Activated CD8-positive, alpha-beta memory T cell treated with anti-CD3 and anti-CD28 coated beads, Interleukin-2, amount 10 ng/mL, durations not matched to agents 7 days and 5 days (primary cell): ENCODE measurements at regions not wholly inside any gene's neighbourhood (a gene's known extent, or its start where the extent isn't known, plus 50 kb on each side); places are given as distances from the start of the nearest gene placed in this dataset.
"Not testable (repeated sequence)": the region's sequence is repeated elsewhere in the genome, so short reads cannot be mapped to it uniquely, and the experiment has no call there.

Experiments used
- ATAC-seq: fragments of 150-1000 bp; cut with Tn5 transposase; one replicate; pipeline ENCODE4 v1.10.0; 2021; ENCODE audit warnings: moderate library complexity
- CTCF ChIA-PET: fragments of 350-600 bp; sonication (Branson Sonifier 250); formaldehyde crosslinking; loops from one replicate; lab custom pipeline; 2021; ENCODE audit warnings: antibody characterized with exemption; lab: Charles Lee
- DNase-seq: peaks from one replicate; pipeline ENCODE4 v3.0.0-alpha.2; 2020
- H3K27ac Mint-ChIP-seq: one replicate; pipeline ENCODE4 v1.8.0; 2021; ENCODE audit warnings: mild to moderate bottlenecking, mixed read lengths
- H3K27me3 Mint-ChIP-seq: one replicate; pipeline ENCODE4 v1.8.0; 2021; ENCODE audit warnings: mixed read lengths
- H3K36me3 Mint-ChIP-seq: one replicate; pipeline ENCODE4 v1.8.0; 2021; ENCODE audit warnings: mild to moderate bottlenecking, mixed read lengths
- H3K4me1 Mint-ChIP-seq: one replicate; pipeline ENCODE4 v1.8.0; 2021; ENCODE audit warnings: mixed read lengths
- H3K4me3 Mint-ChIP-seq: one replicate; pipeline ENCODE4 v1.8.0; 2021; ENCODE audit warnings: mild to moderate bottlenecking, moderate library complexity, mixed read lengths
- H3K9me3 Mint-ChIP-seq: one replicate; pipeline ENCODE4 v1.8.0; 2022; ENCODE audit warnings: low read depth, mixed read lengths

DNA sequence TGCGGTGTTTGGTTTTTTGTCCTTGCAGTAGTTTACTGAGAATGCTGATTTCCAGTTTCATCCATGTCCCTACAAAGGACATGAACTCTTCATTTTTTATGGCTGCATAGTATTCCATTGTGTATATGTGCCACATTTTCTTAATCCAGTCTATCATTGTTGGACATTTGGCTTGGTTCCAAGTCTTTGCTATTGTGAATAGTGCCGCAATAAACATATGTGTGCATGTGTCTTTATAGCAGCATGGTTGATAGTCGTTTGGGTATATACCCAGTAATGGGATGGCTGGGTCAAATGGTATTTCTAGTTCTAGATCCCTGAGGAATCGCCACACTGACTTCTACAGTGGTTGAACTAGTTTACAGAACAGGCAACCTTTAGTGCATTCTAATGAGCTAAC lies 178.5 kb upstream of the GRIN3A start:
- H3K4me1 Mint-ChIP-seq, H3K27ac Mint-ChIP-seq, CTCF ChIA-PET: not testable (repeated sequence)

DNA sequence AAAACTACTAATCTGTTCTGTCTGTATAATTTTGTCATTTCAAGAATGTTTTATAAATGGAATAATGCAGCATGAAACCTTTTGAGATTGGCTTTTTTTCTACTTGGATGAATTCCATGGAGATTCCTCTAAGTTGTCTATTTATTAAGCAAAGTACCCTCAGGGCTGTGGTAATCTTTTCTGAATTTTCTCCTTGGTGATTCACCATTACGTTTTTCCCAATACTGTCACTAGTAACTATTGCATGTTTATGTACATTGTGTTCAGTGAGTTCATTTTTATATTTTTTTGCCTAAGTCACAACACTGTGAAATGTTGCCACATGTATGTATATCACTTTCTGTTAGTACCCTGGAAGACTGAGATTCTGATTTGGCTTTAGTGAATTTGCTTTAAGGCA lies 177.0 kb upstream of the GRIN3A start:
- DNase-seq (no peak), ATAC-seq (no peak)
- Mint-ChIP-seq H3K4me3 (no peak overlapping the region), H3K27me3 (no peaks in the 10 kb centered on the region), H3K27ac (no peak overlapping the region), H3K36me3 (no peaks in the 10 kb centered on the region), H3K4me1 (no peaks in the 10 kb centered on the region), H3K9me3 (no peaks in the 10 kb centered on the region)
- CTCF ChIA-PET = no interaction called here

More for the DNA sequence above, 178.5 kb upstream of the GRIN3A start:
- ATAC-seq, H3K4me3 Mint-ChIP-seq, H3K36me3 Mint-ChIP-seq, H3K9me3 Mint-ChIP-seq, DNase-seq, H3K27me3 Mint-ChIP-seq: not testable (repeated sequence)

GRCh38 chr9:101912698-101913097 lies 174.3 kb upstream of the GRIN3A start:
- no peaks in the 10 kb centered on the region for H3K36me3 Mint-ChIP-seq
- CTCF ChIA-PET = no interaction called here
- no peaks in the 10 kb centered on the region for H3K4me1 Mint-ChIP-seq
- DNase-seq = no peak
- H3K4me3 Mint-ChIP-seq = no peak overlapping the region
- no peak for ATAC-seq
- H3K27ac Mint-ChIP-seq = no peak overlapping the region
- peaks cover under 1% of the 10 kb centered on the region for H3K9me3 Mint-ChIP-seq
- H3K27me3 Mint-ChIP-seq = no peaks in the 10 kb centered on the region

DNA sequence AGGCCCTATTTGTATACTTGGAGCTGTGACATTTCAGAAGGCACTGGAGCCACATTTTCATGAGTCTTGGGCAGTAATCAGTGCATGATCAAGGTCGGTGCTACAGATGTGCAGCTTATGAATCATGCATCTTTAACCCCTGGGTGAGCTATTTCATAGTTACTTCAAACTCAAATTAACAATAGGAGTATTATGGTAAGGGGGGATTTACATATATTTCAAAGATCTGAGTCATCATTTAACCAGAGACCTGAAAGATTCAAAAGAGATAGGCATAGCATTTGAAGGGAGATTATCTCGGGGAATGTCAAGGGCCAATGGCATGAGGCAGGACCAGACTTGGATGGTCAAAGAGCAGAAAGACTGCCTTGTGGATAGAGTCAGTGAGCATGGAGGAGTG lies 169.0 kb upstream of the GRIN3A start:
- CTCF ChIA-PET = no interaction called here
- Mint-ChIP-seq H3K4me1 (no peaks in the 10 kb centered on the region), H3K27ac (no peak overlapping the region), H3K36me3 (no peaks in the 10 kb centered on the region), H3K4me3 (no peak overlapping the region), H3K9me3 (peaks cover 3% of the 10 kb centered on the region), H3K27me3 (no peaks in the 10 kb centered on the region)
- DNase-seq (no peak), ATAC-seq (no peak)

DNA sequence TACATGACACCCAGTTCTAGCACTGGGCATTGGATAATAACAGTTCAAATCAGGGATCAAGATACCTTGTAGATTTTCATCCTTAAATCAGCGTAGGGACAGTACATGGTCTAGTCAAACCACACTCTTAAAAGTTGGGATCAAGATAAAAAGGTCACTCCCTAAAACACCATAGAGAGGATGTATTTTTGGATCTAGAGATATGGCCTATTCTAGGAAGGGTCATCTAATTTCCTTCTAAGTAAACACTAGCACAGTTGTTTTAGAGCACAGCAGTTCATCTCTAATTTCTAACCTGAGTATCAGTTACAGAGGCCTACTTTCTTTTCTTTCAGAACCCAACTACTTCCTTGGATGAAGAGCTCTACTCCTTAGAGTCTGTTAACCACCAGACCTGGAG lies 166.4 kb upstream of the GRIN3A start:
- Mint-ChIP-seq H3K27ac (no peak overlapping the region), H3K4me1 (no peaks in the 10 kb centered on the region), H3K27me3 (no peaks in the 10 kb centered on the region), H3K4me3 (no peak overlapping the region), H3K9me3 (peaks cover 3% of the 10 kb centered on the region), H3K36me3 (no peaks in the 10 kb centered on the region)
- DNase-seq (no peak), ATAC-seq (no peak)
- CTCF ChIA-PET = no interaction called here

- Mint-ChIP-seq H3K27ac (no peak overlapping the region), H3K4me1 (no peaks in the 10 kb centered on the region), H3K4me3 (no peak overlapping the region), H3K27me3 (no peaks in the 10 kb centered on the region), H3K9me3 (no peaks in the 10 kb centered on the region), H3K36me3 (no peaks in the 10 kb centered on the region)
- CTCF ChIA-PET = no interaction called here
- ATAC-seq = no peak
- DNase-seq = no peak
Observed at GRCh38 chr9:101902051-101902450, 163.6 kb upstream of the GRIN3A start.

GRCh38 chr9:101897196-101897595 lies 158.7 kb upstream of the GRIN3A start:
- Mint-ChIP-seq H3K36me3 (no peaks in the 10 kb centered on the region), H3K4me1 (no peaks in the 10 kb centered on the region), H3K4me3 (no peak overlapping the region), H3K9me3 (no peaks in the 10 kb centered on the region), H3K27me3 (no peaks in the 10 kb centered on the region), H3K27ac (no peak overlapping the region)
- no peak for DNase-seq
- no peak for ATAC-seq
- CTCF ChIA-PET = no interaction called here

- DNase-seq = no peak
- no peaks in the 10 kb centered on the region for H3K27me3 Mint-ChIP-seq
Observed at GRCh38 chr9:101893661-101894646, 155.5 kb upstream of the GRIN3A start.

GRCh38 chr9:101881508-101881907 lies 143.1 kb upstream of the GRIN3A start:
- DNase-seq (no peak), ATAC-seq (no peak)
- H3K4me3 Mint-ChIP-seq = no peak overlapping the region
- CTCF ChIA-PET = no interaction called here
- no peaks in the 10 kb centered on the region for H3K36me3 Mint-ChIP-seq
- no peak overlapping the region for H3K27ac Mint-ChIP-seq
- H3K27me3 Mint-ChIP-seq = no peaks in the 10 kb centered on the region
- H3K4me1 Mint-ChIP-seq = no peaks in the 10 kb centered on the region
- H3K9me3 Mint-ChIP-seq = no peaks in the 10 kb centered on the region

More at GRCh38 chr9:101893661-101894646, 155.5 kb upstream of the GRIN3A start:
- no peak overlapping the region for H3K4me3 Mint-ChIP-seq
- no peaks in the 10 kb centered on the region for H3K36me3 Mint-ChIP-seq
- H3K9me3 Mint-ChIP-seq = no peaks in the 10 kb centered on the region
- no peak overlapping the region for H3K27ac Mint-ChIP-seq
- no peaks in the 10 kb centered on the region for H3K4me1 Mint-ChIP-seq
- no peak for ATAC-seq
- CTCF ChIA-PET = no interaction called here

GRCh38 chr9:101880846-101881245 lies 142.4 kb upstream of the GRIN3A start:
- no peaks in the 10 kb centered on the region for H3K27me3 Mint-ChIP-seq
- no peaks in the 10 kb centered on the region for H3K4me1 Mint-ChIP-seq
- CTCF ChIA-PET = no interaction called here
- ATAC-seq (no peak), DNase-seq (no peak)
- no peak overlapping the region for H3K4me3 Mint-ChIP-seq
- H3K9me3 Mint-ChIP-seq = no peaks in the 10 kb centered on the region
- no peaks in the 10 kb centered on the region for H3K36me3 Mint-ChIP-seq
- H3K27ac Mint-ChIP-seq = no peak overlapping the region

GRCh38 chr9:101878734-101879133 lies 140.3 kb upstream of the GRIN3A start:
- Mint-ChIP-seq H3K27me3 (no peaks in the 10 kb centered on the region), H3K27ac (no peak overlapping the region), H3K36me3 (no peaks in the 10 kb centered on the region), H3K9me3 (no peaks in the 10 kb centered on the region), H3K4me1 (no peaks in the 10 kb centered on the region), H3K4me3 (no peak overlapping the region)
- CTCF ChIA-PET = no interaction called here
- ATAC-seq (no peak), DNase-seq (no peak)

DNA sequence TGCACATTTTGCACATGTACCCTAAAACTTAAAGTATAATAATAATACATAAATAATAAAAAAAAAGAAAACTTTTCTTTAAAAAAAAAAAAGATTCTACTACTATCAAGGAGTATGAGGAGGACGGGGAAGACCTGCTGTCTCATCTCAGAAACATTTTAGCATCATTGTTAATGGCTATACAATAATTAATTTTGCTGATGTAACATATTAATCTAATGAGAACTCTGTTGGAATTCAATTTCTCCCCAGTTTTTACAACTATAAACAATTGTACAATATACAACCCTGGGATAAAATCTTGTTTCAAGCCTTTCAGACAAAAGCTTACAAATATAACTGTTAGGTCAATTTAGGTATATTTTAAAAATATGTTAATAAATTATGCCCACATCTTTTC lies 139.0 kb upstream of the GRIN3A start:
- Mint-ChIP-seq H3K4me3 (no peak overlapping the region), H3K9me3 (no peaks in the 10 kb centered on the region), H3K27ac (no peak overlapping the region), H3K36me3 (no peaks in the 10 kb centered on the region), H3K4me1 (no peaks in the 10 kb centered on the region), H3K27me3 (no peaks in the 10 kb centered on the region)
- no peak for DNase-seq
- CTCF ChIA-PET = no interaction called here
- no peak for ATAC-seq

DNA sequence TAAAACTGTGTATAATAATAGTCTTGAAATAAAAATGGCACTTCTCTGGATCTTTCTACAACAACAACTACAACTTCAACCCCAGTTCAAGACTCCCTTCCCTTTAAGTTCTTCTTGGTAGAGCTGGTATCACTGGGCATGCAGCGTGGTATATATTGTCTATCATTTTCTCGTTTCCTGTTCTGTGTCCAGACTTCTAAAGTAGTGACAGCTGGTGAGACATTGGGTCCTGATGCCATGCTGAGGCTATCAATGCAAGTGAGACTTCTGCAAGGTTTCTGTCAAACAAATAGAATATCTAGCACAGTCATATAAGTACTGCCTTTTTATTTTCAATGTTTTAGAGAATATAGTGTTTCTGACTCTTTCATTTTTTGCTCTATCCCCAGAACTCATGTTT lies 123.0 kb upstream of the GRIN3A start:
- Mint-ChIP-seq H3K4me3 (no peak overlapping the region), H3K27ac (no peak overlapping the region), H3K4me1 (no peaks in the 10 kb centered on the region), H3K27me3 (no peaks in the 10 kb centered on the region), H3K9me3 (peaks cover 4% of the 10 kb centered on the region), H3K36me3 (no peaks in the 10 kb centered on the region)
- no peak for DNase-seq
- ATAC-seq = no peak
- CTCF ChIA-PET = no interaction called here

- Mint-ChIP-seq H3K4me3 (no peak overlapping the region), H3K27ac (no peak overlapping the region), H3K4me1 (no peaks in the 10 kb centered on the region), H3K9me3 (peaks cover 2% of the 10 kb centered on the region), H3K27me3 (no peaks in the 10 kb centered on the region), H3K36me3 (no peaks in the 10 kb centered on the region)
- CTCF ChIA-PET = no interaction called here
- ATAC-seq (no peak), DNase-seq (no peak)
Observed at GRCh38 chr9:101860920-101861319, 122.5 kb upstream of the GRIN3A start.
